ENCODE measurements at regions not wholly inside any gene's neighbourhood (a gene's known extent, or its start where the extent isn't known, plus 50 kb on each side); places are given as distances from the start of the nearest gene placed in this dataset.

DNA sequence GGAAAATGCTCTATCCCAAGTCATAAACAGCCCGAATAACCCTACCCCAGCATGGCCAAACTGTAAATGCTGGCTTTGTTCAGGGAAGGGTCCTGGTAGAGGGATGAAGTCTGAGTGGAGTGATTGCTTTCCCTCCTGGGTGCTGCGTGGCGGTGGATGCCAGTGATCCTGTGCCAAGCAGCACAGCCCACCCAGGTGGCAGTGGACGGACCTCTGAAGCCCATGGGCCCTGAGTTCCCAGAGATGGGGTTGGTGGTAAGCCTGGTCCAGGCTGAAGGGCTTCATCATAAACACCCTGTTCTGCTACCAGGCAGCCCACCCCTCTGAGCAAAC lies 69.3 kb upstream of the ITGA11 start:
- TF ChIP-seq ZNF274 (IDR thresholded peaks at IDR 0.05; ENCODE audit: low read depth, low read length) (no peak), SUZ12 (IDR thresholded peaks at IDR 0.05; ENCODE audit: extremely low read depth, insufficient read depth, insufficient read length) (no peak)

Data from NT2/D1 (cell line).